Lung (tissue), 11 donors: ENCODE measurements at regions not wholly inside any gene's neighbourhood (a gene's known extent, or its start where the extent isn't known, plus 50 kb on each side); places are given as distances from the start of the nearest gene placed in this dataset.

ENCODE experiments used
- ATAC-seq: fragments of 200-7000 bp; cut with Tn5 transposase; one replicate; pipeline ENCODE4 v1.9.1; 2020; ENCODE audit warnings: moderate number of reproducible peaks; ENCODE audit not compliant: insufficient read depth, low FRiP score
- DNase-seq, 3 donors: peaks; one replicate each; pipeline ENCODE4 v3.0.0-alpha.2; 2013 to 2017
- H3K27ac ChIP-seq, 2 donors: one replicate each; pipeline ENCODE4 v1.5.1; 2013; ENCODE audit warnings: mild to moderate bottlenecking in 2 of 2, moderate library complexity in 2 of 2, control low read depth in 1 of 2, inconsistent platforms in 1 of 2, low read depth in 1 of 2, low read length in 1 of 2
- H3K27me3 ChIP-seq, 3 donors: one replicate each; pipeline ENCODE4 v1.5.1; 2013; ENCODE audit warnings: low read length in 2 of 3; ENCODE audit not compliant: control insufficient read depth in 3 of 3, insufficient read depth in 3 of 3
- H3K36me3 ChIP-seq, 4 donors: one replicate each; pipeline ENCODE4 v1.5.1; 2013; ENCODE audit warnings: low read length in 4 of 4, mild to moderate bottlenecking in 1 of 4, moderate library complexity in 1 of 4; ENCODE audit not compliant: control insufficient read depth in 4 of 4, insufficient read depth in 4 of 4
- H3K4me1 ChIP-seq, 5 donors: one replicate each; pipeline ENCODE4 v1.5.1; 2013; ENCODE audit warnings: low read length in 5 of 5, mild to moderate bottlenecking in 2 of 5, moderate library complexity in 1 of 5; ENCODE audit not compliant: control insufficient read depth in 5 of 5, insufficient read depth in 5 of 5
- H3K4me3 ChIP-seq: one replicate; pipeline ENCODE4 v1.5.1; 2013; ENCODE audit warnings: mild to moderate bottlenecking, control low read depth, moderate library complexity
- H3K9ac ChIP-seq, 2 donors: one replicate each; pipeline ENCODE4 v1.5.1; 2013; ENCODE audit warnings: low read length in 2 of 2, control low read depth in 1 of 2; ENCODE audit not compliant: insufficient read depth in 1 of 2
- H3K9me3 ChIP-seq, 4 donors: one replicate each; pipeline ENCODE4 v1.5.1; 2013; ENCODE audit warnings: low read length in 3 of 4, mild to moderate bottlenecking in 1 of 4, moderate library complexity in 1 of 4; ENCODE audit not compliant: control insufficient read depth in 4 of 4, insufficient read depth in 3 of 4
- WGBS, 2 donors: extraction: QIAGEN DNeasy Blood & Tissue Kit; methylation state at CpG; one replicate each; pipeline ENCODE4 v1.1.7; 2013; 5-methylcytosine and 5-hydroxymethylcytosine counted together
- TF ChIP-seq, protein P1 (sequence below): IDR thresholded peaks from 2 replicates; pipeline ENCODE4 v1.5.1; 2012; ENCODE audit warnings: mild to moderate bottlenecking; ENCODE audit errors: control extremely low read depth, extremely low read depth
- donor health status: control.
- donor health status: control.
- donor health status: Bipolar disorder and iron deficiency.
- donor health status: healthy.
- donor health status: DM: yes; HTN: yes; CAD: no.

DNA sequence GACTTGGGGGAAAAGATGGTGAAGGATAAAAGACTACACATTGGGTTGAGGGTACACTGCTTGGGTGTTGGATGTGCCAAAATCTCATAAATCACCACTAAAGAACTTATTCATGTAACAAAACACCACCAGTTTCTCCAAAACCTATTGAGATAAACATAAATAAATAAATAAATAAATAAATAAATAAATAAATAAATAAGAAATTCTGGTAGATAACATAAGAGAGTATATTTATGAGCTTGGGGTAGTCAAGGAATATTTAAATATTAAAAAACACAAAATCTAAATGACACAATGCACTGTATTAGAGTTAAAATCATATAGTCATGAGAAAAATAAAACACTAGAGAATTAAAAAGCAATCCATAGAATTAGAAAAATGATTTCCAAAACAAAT lies 333.5 kb upstream of the NRG3 start:
- H3K36me3 ChIP-seq, result no peaks in the 10 kb centered on the region
- H3K4me1 ChIP-seq, result no peaks in the 10 kb centered on the region
- DNase-seq (no peak), ATAC-seq (no peak)
- no peaks in the 10 kb centered on the region for H3K27me3 ChIP-seq
- peaks cover 0 to 2% (median 0%) of the 10 kb centered on the region in 4 donors for H3K9me3 ChIP-seq
- H3K4me3 ChIP-seq, result no peak overlapping the region
- H3K9ac ChIP-seq, result no peak overlapping the region
- H3K27ac ChIP-seq, result no peak overlapping the region
- TF ChIP-seq, protein P1, sequence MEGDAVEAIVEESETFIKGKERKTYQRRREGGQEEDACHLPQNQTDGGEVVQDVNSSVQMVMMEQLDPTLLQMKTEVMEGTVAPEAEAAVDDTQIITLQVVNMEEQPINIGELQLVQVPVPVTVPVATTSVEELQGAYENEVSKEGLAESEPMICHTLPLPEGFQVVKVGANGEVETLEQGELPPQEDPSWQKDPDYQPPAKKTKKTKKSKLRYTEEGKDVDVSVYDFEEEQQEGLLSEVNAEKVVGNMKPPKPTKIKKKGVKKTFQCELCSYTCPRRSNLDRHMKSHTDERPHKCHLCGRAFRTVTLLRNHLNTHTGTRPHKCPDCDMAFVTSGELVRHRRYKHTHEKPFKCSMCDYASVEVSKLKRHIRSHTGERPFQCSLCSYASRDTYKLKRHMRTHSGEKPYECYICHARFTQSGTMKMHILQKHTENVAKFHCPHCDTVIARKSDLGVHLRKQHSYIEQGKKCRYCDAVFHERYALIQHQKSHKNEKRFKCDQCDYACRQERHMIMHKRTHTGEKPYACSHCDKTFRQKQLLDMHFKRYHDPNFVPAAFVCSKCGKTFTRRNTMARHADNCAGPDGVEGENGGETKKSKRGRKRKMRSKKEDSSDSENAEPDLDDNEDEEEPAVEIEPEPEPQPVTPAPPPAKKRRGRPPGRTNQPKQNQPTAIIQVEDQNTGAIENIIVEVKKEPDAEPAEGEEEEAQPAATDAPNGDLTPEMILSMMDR, result no peak

DNA sequence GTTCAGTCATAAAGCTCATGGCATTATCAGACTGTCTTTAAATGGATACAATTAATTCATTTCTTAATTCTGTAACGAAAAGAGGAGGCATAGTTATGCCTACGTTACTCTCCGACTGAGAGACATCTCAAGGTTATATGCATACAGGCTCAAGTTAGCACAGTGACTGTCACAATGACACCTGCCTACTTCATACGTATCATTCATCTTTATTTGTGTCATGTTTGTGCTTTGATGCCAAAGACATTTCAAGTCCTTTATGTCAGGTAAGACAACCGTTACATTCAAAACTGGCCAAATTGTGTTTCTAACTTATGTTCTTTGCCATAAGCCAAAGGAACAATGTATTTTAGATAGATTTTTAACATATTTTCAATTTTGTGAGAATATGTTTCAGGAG lies 328.8 kb upstream of the NRG3 start:
- H3K4me3 ChIP-seq, result no peak overlapping the region
- H3K4me1 ChIP-seq, result no peaks in the 10 kb centered on the region
- DNase-seq (no peak), ATAC-seq (no peak)
- WGBS, 2 donors, result 89 to 93% methylated on average over 5 of the region's 5 CpGs
- peaks cover 0 to 6% (median 2%) of the 10 kb centered on the region in 4 donors for H3K9me3 ChIP-seq
- no peak overlapping the region for H3K9ac ChIP-seq
- no peaks in the 10 kb centered on the region for H3K36me3 ChIP-seq
- no peaks in the 10 kb centered on the region for H3K27me3 ChIP-seq
- TF ChIP-seq, protein P1, result no peak
- no peak overlapping the region for H3K27ac ChIP-seq

DNA sequence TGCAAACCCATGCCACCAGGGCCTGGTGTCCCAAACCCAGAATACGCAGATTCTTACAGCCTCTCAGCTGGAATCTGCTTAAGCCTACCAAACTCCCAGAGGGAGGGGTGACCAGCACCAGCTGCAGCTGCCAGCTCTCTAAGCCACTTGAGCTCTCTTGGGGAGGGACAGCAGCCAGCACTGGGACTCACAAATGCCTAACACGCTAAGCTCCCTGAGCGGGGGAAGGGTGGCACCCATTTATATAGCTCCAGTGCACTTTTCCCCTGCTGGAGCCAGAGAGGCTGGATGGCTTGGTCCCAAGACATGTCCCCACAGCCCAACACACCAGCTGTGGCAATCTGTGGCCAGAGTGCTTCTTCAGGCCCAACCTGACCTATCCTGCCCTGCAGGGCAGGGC lies 326.8 kb upstream of the NRG3 start:
- Histone ChIP-seq H3K27ac (no peak overlapping the region), H3K4me3 (no peak overlapping the region), H3K27me3 (no peaks in the 10 kb centered on the region), H3K9me3 (peaks cover 0 to 6% (median 2%) of the 10 kb centered on the region in 4 donors), H3K36me3 (no peaks in the 10 kb centered on the region), H3K4me1 (no peaks in the 10 kb centered on the region), H3K9ac (no peak overlapping the region)
- DNase-seq, result no peak
- WGBS, 2 donors, result 80 to 90% methylated on average over 3 of the region's 3 CpGs
- TF ChIP-seq, protein P1, result no peak
- no peak for ATAC-seq

DNA sequence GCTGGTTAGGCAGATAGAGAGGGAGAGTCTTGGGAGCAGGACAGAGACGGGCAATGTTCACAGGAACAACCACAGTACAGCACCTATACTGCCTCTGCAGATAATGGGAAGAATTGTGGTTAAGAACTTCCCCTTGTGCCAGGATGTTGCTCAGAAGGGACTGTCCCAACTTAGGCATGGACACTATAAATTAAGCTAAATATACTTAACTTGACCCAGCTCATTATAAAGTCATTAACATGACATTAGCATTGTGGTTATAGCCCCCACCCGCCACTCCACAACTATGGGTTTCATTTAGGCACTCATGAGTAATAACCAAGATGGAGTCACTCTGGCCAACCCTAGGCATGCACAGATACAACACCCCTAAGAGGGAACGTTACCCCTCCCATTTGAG lies 310.9 kb upstream of the NRG3 start:
- Histone ChIP-seq H3K4me3 (no peak overlapping the region), H3K27ac (no peak overlapping the region), H3K4me1 (no peaks in the 10 kb centered on the region), H3K9me3 (no peaks in the 10 kb centered on the region), H3K9ac (no peak overlapping the region), H3K27me3 (no peaks in the 10 kb centered on the region), H3K36me3 (no peaks in the 10 kb centered on the region)
- TF ChIP-seq, protein P1, result no peak
- DNase-seq, result no peak
- ATAC-seq, result no peak
- WGBS, 2 donors, result 58 to 59% methylated on average over 3 of the region's 3 CpGs
